Astrocyte (in vitro differentiated cells and primary cell): ENCODE measurements at regions not wholly inside any gene's neighbourhood (a gene's known extent, or its start where the extent isn't known, plus 50 kb on each side); places are given as distances from the start of the nearest gene placed in this dataset.

Source experiments
- DNase-seq: peaks from one replicate; pipeline ENCODE4 v3.0.0-alpha.2; 2010; ENCODE audit warnings: low read depth
- FAIRE-seq: peaks from 2 replicates; lab custom pipeline; 2011; peaks lifted over from hg19 to GRCh38; lab: Jason Lieb, UNC
- H2AFZ ChIP-seq: 2 replicates; pipeline ENCODE4 v1.6.0; 2012; ENCODE audit warnings: low read depth, low read length, inconsistent platforms
- H3K27ac ChIP-seq: 2 replicates; pipeline ENCODE4 v1.5.1; 2011; ENCODE audit warnings: low read depth, low read length, inconsistent platforms
- H3K27me3 ChIP-seq: 2 replicates; pipeline ENCODE4 v1.6.0; 2011; ENCODE audit warnings: low read length, inconsistent platforms; ENCODE audit not compliant: insufficient read depth
- H3K36me3 ChIP-seq: 2 replicates; pipeline ENCODE4 v1.5.1; 2011; ENCODE audit warnings: low read length, inconsistent platforms; ENCODE audit not compliant: insufficient read depth
- H3K4me1 ChIP-seq: 2 replicates; pipeline ENCODE4 v1.5.1; 2011; ENCODE audit warnings: low read length, inconsistent platforms; ENCODE audit not compliant: insufficient read depth
- H3K4me2 ChIP-seq: 2 replicates; pipeline ENCODE4 v1.6.0; 2012; ENCODE audit warnings: low read length, inconsistent platforms
- H3K4me3 ChIP-seq: 2 replicates; pipeline ENCODE4 v1.5.1; 2011; ENCODE audit warnings: low read depth, mild to moderate bottlenecking, low read length, inconsistent platforms; ENCODE audit not compliant: insufficient read depth
- H3K79me2 ChIP-seq: 2 replicates; pipeline ENCODE4 v1.6.0; 2012; ENCODE audit warnings: mild to moderate bottlenecking, low read length, inconsistent platforms; ENCODE audit not compliant: insufficient read depth
- H3K9ac ChIP-seq: 2 replicates; pipeline ENCODE4 v1.6.0; 2012; ENCODE audit warnings: mild to moderate bottlenecking, low read length, inconsistent platforms
- H3K9me3 ChIP-seq: 2 replicates; pipeline ENCODE4 v1.5.1; 2012; ENCODE audit warnings: low read depth, mild to moderate bottlenecking, low read length, inconsistent platforms; ENCODE audit not compliant: insufficient read depth
- H4K20me1 ChIP-seq: 2 replicates; pipeline ENCODE4 v1.6.0; 2012; ENCODE audit warnings: low read length, inconsistent platforms; ENCODE audit not compliant: insufficient read depth
- H3K27ac Mint-ChIP-seq: one replicate; pipeline ENCODE4 v1.8.0; 2021; ENCODE audit warnings: mild to moderate bottlenecking, mixed read lengths; ENCODE audit not compliant: unreplicated experiment
- H3K27me3 Mint-ChIP-seq: one replicate; pipeline ENCODE4 v1.8.0; 2021; ENCODE audit warnings: low read depth, mixed read lengths; ENCODE audit not compliant: unreplicated experiment
- H3K36me3 Mint-ChIP-seq: one replicate; pipeline ENCODE4 v1.8.0; 2021; ENCODE audit warnings: low read depth, mixed read lengths; ENCODE audit not compliant: unreplicated experiment
- H3K4me1 Mint-ChIP-seq: one replicate; pipeline ENCODE4 v1.8.0; 2021; ENCODE audit warnings: low read depth, mixed read lengths; ENCODE audit not compliant: unreplicated experiment
- H3K4me3 Mint-ChIP-seq: one replicate; pipeline ENCODE4 v1.8.0; 2021; ENCODE audit warnings: mild to moderate bottlenecking, moderate library complexity, mixed read lengths; ENCODE audit not compliant: unreplicated experiment
- H3K9me3 Mint-ChIP-seq: one replicate; pipeline ENCODE4 v1.8.0; 2021; ENCODE audit warnings: mild to moderate bottlenecking, mixed read lengths; ENCODE audit not compliant: unreplicated experiment
- CTCF ChIP-seq: IDR thresholded peaks from 2 replicates; pipeline ENCODE4 v1.5.1; 2011; ENCODE audit warnings: low read depth, mild to moderate bottlenecking, inconsistent platforms, low read length, moderate library complexity; ENCODE audit not compliant: insufficient read depth
- EZH2 ChIP-seq: IDR thresholded peaks from 2 replicates; pipeline ENCODE4 v1.6.1; 2012; ENCODE audit warnings: mild to moderate bottlenecking, low read length, inconsistent platforms; ENCODE audit not compliant: insufficient read depth

- FAIRE-seq: no peak
- H3K9me3 Mint-ChIP-seq: peaks cover 3% of the 10 kb centered on the region
- no peaks in the 10 kb centered on the region for H3K36me3 ChIP-seq
- no peak overlapping the region for H2AFZ ChIP-seq
- H3K9me3 ChIP-seq: peaks cover 15% of the 10 kb centered on the region
- H3K4me1 ChIP-seq: no peaks in the 10 kb centered on the region
- H3K27ac Mint-ChIP-seq: no peak overlapping the region
- H3K9ac ChIP-seq: no peak overlapping the region
- no peaks in the 10 kb centered on the region for H4K20me1 ChIP-seq
- no peak for DNase-seq
- TF ChIP-seq CTCF: no peak
- H3K27me3 ChIP-seq: no peaks in the 10 kb centered on the region
- no peak overlapping the region for H3K4me2 ChIP-seq
- no peak overlapping the region for H3K4me3 ChIP-seq
- H3K27ac ChIP-seq: no peak overlapping the region
- H3K4me3 Mint-ChIP-seq: no peak overlapping the region
- H3K79me2 ChIP-seq: no peaks in the 10 kb centered on the region
- no peaks in the 10 kb centered on the region for H3K36me3 Mint-ChIP-seq
- peaks cover 4% of the 10 kb centered on the region for H3K4me1 Mint-ChIP-seq
- H3K27me3 Mint-ChIP-seq: no peaks in the 10 kb centered on the region
These were observed 1614.4 kb upstream of the DDX18 start for GRCh38 chr2:116200086-116200485.

DNA sequence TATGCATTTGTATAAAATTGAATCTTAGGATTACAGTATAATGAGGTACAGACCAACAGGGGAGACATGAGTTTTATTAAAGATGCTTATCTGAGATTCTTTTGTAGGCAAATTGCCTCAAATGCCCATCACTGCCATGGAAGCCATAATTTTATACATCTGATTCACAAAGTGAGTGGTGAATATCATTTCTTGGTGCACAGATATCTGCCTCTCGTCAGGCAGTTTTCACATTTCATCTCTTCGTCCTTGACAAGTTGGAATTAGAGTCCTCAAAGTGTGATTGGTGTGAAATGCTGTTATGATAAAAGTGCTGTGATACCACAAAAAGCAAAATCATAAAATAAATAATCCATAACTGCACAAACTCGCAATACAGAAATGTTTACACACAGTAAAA is 1602.8 kb upstream of the DDX18 start:
- H3K27me3 ChIP-seq: no peaks in the 10 kb centered on the region
- no peak overlapping the region for H2AFZ ChIP-seq
- no peaks in the 10 kb centered on the region for H3K4me1 ChIP-seq
- no peak for TF ChIP-seq EZH2
- TF ChIP-seq CTCF: no peak
- no peak overlapping the region for H3K9ac ChIP-seq
- no peaks in the 10 kb centered on the region for H3K9me3 Mint-ChIP-seq
- H3K27me3 Mint-ChIP-seq: no peaks in the 10 kb centered on the region
- no peaks in the 10 kb centered on the region for H4K20me1 ChIP-seq
- H3K4me3 ChIP-seq: no peak overlapping the region
- DNase-seq: no peak
- no peaks in the 10 kb centered on the region for H3K36me3 ChIP-seq
- H3K4me1 Mint-ChIP-seq: no peaks in the 10 kb centered on the region
- no peak overlapping the region for H3K4me2 ChIP-seq
- no peak overlapping the region for H3K4me3 Mint-ChIP-seq
- no peaks in the 10 kb centered on the region for H3K9me3 ChIP-seq
- no peaks in the 10 kb centered on the region for H3K79me2 ChIP-seq
- FAIRE-seq: no peak
- H3K27ac ChIP-seq: no peak overlapping the region
- H3K27ac Mint-ChIP-seq: no peak overlapping the region
- no peaks in the 10 kb centered on the region for H3K36me3 Mint-ChIP-seq

DNA sequence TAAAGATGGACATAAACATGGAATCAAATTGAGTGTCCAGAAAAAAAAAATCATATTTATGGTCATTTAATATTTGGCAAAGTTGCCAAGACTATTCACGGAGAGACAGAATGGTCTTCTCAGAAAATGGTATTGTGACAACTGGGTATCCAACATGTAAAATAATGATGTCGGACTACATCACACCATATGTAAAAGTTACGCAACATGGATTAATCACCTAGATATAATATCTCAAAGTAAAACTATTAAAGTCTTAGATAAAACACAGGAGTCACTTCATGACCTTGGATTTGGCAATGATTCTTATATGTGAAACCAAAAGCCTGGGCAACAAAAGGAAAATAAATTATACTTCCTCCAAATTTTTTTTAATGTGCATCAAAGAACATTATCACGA is 1591.7 kb upstream of the DDX18 start:
- H3K4me3 Mint-ChIP-seq: no peak overlapping the region
- Histone ChIP-seq H3K79me2 (no peaks in the 10 kb centered on the region), H3K4me3 (no peak overlapping the region)

More for the DNA sequence above, 1591.7 kb upstream of the DDX18 start:
- H3K9me3 ChIP-seq: peaks cover 9% of the 10 kb centered on the region
- no peak overlapping the region for H3K27ac Mint-ChIP-seq
- no peaks in the 10 kb centered on the region for H3K36me3 ChIP-seq
- no peaks in the 10 kb centered on the region for H3K27me3 ChIP-seq
- H3K4me1 Mint-ChIP-seq: no peaks in the 10 kb centered on the region
- H3K9ac ChIP-seq: no peak overlapping the region
- no peak overlapping the region for H2AFZ ChIP-seq
- TF ChIP-seq CTCF (no peak), EZH2 (no peak)
- H3K27ac ChIP-seq: no peak overlapping the region
- peaks cover 2% of the 10 kb centered on the region for H3K9me3 Mint-ChIP-seq
- no peak for FAIRE-seq
- H3K36me3 Mint-ChIP-seq: no peaks in the 10 kb centered on the region
- no peaks in the 10 kb centered on the region for H3K4me1 ChIP-seq
- no peak for DNase-seq
- H3K4me2 ChIP-seq: no peak overlapping the region
- no peaks in the 10 kb centered on the region for H3K27me3 Mint-ChIP-seq
- no peaks in the 10 kb centered on the region for H4K20me1 ChIP-seq
